Activated T-cell treated with anti-CD3 and anti-CD28 coated beads, Interleukin-2, amount 50 U/mL, for 24 hours (primary cell): ENCODE measurements at regions not wholly inside any gene's neighbourhood (a gene's known extent, or its start where the extent isn't known, plus 50 kb on each side); places are given as distances from the start of the nearest gene placed in this dataset.
"Not testable (repeated sequence)": the region's sequence is repeated elsewhere in the genome, so short reads cannot be mapped to it uniquely, and the experiment has no call there.

Experiments
- DNase-seq: peaks from one replicate; pipeline ENCODE4 v3.0.0-alpha.2; 2020
- H3K27ac Mint-ChIP-seq: 2 replicates; pipeline ENCODE4 v1.8.0; 2020; ENCODE audit warnings: mild to moderate bottlenecking, mixed read lengths
- H3K27me3 Mint-ChIP-seq: 2 replicates; pipeline ENCODE4 v1.8.0; 2020; ENCODE audit warnings: mixed read lengths
- H3K36me3 Mint-ChIP-seq: 2 replicates; pipeline ENCODE4 v1.8.0; 2020; ENCODE audit warnings: low read depth, mixed read lengths
- H3K4me1 Mint-ChIP-seq: 2 replicates; pipeline ENCODE4 v1.8.0; 2020; ENCODE audit warnings: low read depth, mixed read lengths
- H3K4me3 Mint-ChIP-seq: 2 replicates; pipeline ENCODE4 v1.8.0; 2020; ENCODE audit warnings: mild to moderate bottlenecking, moderate library complexity, mixed read lengths
- H3K9me3 Mint-ChIP-seq: 2 replicates; pipeline ENCODE4 v1.8.0; 2020; ENCODE audit warnings: mixed read lengths

GRCh38 chrX:23509256-23509655 is 158.0 kb upstream of the PRDX4 start:
- Mint-ChIP-seq H3K36me3 (no peaks in the 10 kb centered on the region), H3K4me3 (no peak overlapping the region), H3K4me1 (no peaks in the 10 kb centered on the region), H3K27ac (no peak overlapping the region), H3K9me3 (no peaks in the 10 kb centered on the region), H3K27me3 (peaks cover 17% of the 10 kb centered on the region)
- no peak for DNase-seq

GRCh38 chrX:23511793-23512192 is 155.5 kb upstream of the PRDX4 start:
- no peaks in the 10 kb centered on the region for H3K4me1 Mint-ChIP-seq
- no peak for DNase-seq
- no peak overlapping the region for H3K4me3 Mint-ChIP-seq
- peaks cover 13% of the 10 kb centered on the region for H3K27me3 Mint-ChIP-seq
- H3K36me3 Mint-ChIP-seq, result no peaks in the 10 kb centered on the region
- H3K9me3 Mint-ChIP-seq, result no peaks in the 10 kb centered on the region
- H3K27ac Mint-ChIP-seq, result no peak overlapping the region

- Mint-ChIP-seq H3K9me3 (no peaks in the 10 kb centered on the region), H3K27ac (no peak overlapping the region), H3K4me3 (no peak overlapping the region), H3K36me3 (no peaks in the 10 kb centered on the region), H3K27me3 (peaks cover 13% of the 10 kb centered on the region), H3K4me1 (no peaks in the 10 kb centered on the region)
- no peak for DNase-seq
These were observed 154.2 kb upstream of the PRDX4 start for GRCh38 chrX:23513121-23513520.

GRCh38 chrX:23514082-23514481 is 153.2 kb upstream of the PRDX4 start:
- Mint-ChIP-seq H3K9me3 (no peaks in the 10 kb centered on the region), H3K36me3 (no peaks in the 10 kb centered on the region), H3K4me1 (no peaks in the 10 kb centered on the region), H3K4me3 (no peak overlapping the region), H3K27ac (no peak overlapping the region), H3K27me3 (peaks cover 16% of the 10 kb centered on the region)
- no peak for DNase-seq

- Mint-ChIP-seq H3K9me3 (no peaks in the 10 kb centered on the region), H3K4me1 (no peaks in the 10 kb centered on the region), H3K27ac (no peak overlapping the region), H3K36me3 (no peaks in the 10 kb centered on the region), H3K4me3 (no peak overlapping the region), H3K27me3 (peaks cover 16% of the 10 kb centered on the region)
- no peak for DNase-seq
These were observed 152.3 kb upstream of the PRDX4 start for GRCh38 chrX:23515028-23515427.

- H3K27me3 Mint-ChIP-seq, result peaks cover 38% of the 10 kb centered on the region
- H3K9me3 Mint-ChIP-seq, H3K27ac Mint-ChIP-seq, H3K4me3 Mint-ChIP-seq, DNase-seq, H3K4me1 Mint-ChIP-seq, H3K36me3 Mint-ChIP-seq: not testable (repeated sequence)
These were observed 144.2 kb upstream of the PRDX4 start for GRCh38 chrX:23523026-23523657.

GRCh38 chrX:23524467-23524866 is 142.8 kb upstream of the PRDX4 start:
- Mint-ChIP-seq H3K4me1 (no peaks in the 10 kb centered on the region), H3K9me3 (peaks cover 6% of the 10 kb centered on the region), H3K27ac (no peak overlapping the region), H3K27me3 (peaks cover 34% of the 10 kb centered on the region), H3K4me3 (no peak overlapping the region), H3K36me3 (no peaks in the 10 kb centered on the region)
- DNase-seq, result no peak

- peaks cover 6% of the 10 kb centered on the region for H3K9me3 Mint-ChIP-seq
- H3K27ac Mint-ChIP-seq, result no peak overlapping the region
- H3K36me3 Mint-ChIP-seq, result no peaks in the 10 kb centered on the region
- H3K4me3 Mint-ChIP-seq, result no peak overlapping the region
- DNase-seq, result no peak
- H3K4me1 Mint-ChIP-seq, result no peaks in the 10 kb centered on the region
- peaks cover 39% of the 10 kb centered on the region for H3K27me3 Mint-ChIP-seq
These were observed 141.8 kb upstream of the PRDX4 start for GRCh38 chrX:23525531-23525930.

GRCh38 chrX:23540532-23540931 is 126.8 kb upstream of the PRDX4 start:
- H3K27me3 Mint-ChIP-seq, result peaks cover 40% of the 10 kb centered on the region
- H3K4me3 Mint-ChIP-seq, result no peak overlapping the region
- DNase-seq, result no peak
- no peaks in the 10 kb centered on the region for H3K4me1 Mint-ChIP-seq
- H3K9me3 Mint-ChIP-seq, result no peaks in the 10 kb centered on the region
- H3K27ac Mint-ChIP-seq, result no peak overlapping the region
- H3K36me3 Mint-ChIP-seq, result no peaks in the 10 kb centered on the region

- Mint-ChIP-seq H3K4me3 (no peak overlapping the region), H3K27me3 (peaks cover 28% of the 10 kb centered on the region), H3K4me1 (no peaks in the 10 kb centered on the region), H3K27ac (no peak overlapping the region), H3K9me3 (no peaks in the 10 kb centered on the region), H3K36me3 (no peaks in the 10 kb centered on the region)
- no peak for DNase-seq
These were observed 119.1 kb upstream of the PRDX4 start for GRCh38 chrX:23548164-23548563.

- H3K4me3 Mint-ChIP-seq, result no peak overlapping the region
- no peak for DNase-seq
- H3K27ac Mint-ChIP-seq, result no peak overlapping the region
- peaks cover 24% of the 10 kb centered on the region for H3K27me3 Mint-ChIP-seq
- H3K9me3 Mint-ChIP-seq, result peaks cover 4% of the 10 kb centered on the region
- H3K4me1 Mint-ChIP-seq, result no peaks in the 10 kb centered on the region
- H3K36me3 Mint-ChIP-seq, result no peaks in the 10 kb centered on the region
These were observed 115.0 kb upstream of the PRDX4 start for GRCh38 chrX:23552303-23552702.

- no peak for DNase-seq
- Mint-ChIP-seq H3K27me3 (peaks cover 20% of the 10 kb centered on the region), H3K27ac (no peak overlapping the region), H3K36me3 (no peaks in the 10 kb centered on the region), H3K4me3 (no peak overlapping the region), H3K9me3 (peaks cover 7% of the 10 kb centered on the region), H3K4me1 (no peaks in the 10 kb centered on the region)
These were observed 113.0 kb upstream of the PRDX4 start for GRCh38 chrX:23554304-23554703.

GRCh38 chrX:23557070-23557469 is 110.2 kb upstream of the PRDX4 start:
- no peak overlapping the region for H3K27ac Mint-ChIP-seq
- no peaks in the 10 kb centered on the region for H3K36me3 Mint-ChIP-seq
- no peaks in the 10 kb centered on the region for H3K4me1 Mint-ChIP-seq
- no peak overlapping the region for H3K4me3 Mint-ChIP-seq
- H3K9me3 Mint-ChIP-seq, result peaks cover 10% of the 10 kb centered on the region
- DNase-seq, result no peak
- peaks cover 11% of the 10 kb centered on the region for H3K27me3 Mint-ChIP-seq

GRCh38 chrX:23559975-23560374 is 107.3 kb upstream of the PRDX4 start:
- Mint-ChIP-seq H3K9me3 (peaks cover 10% of the 10 kb centered on the region), H3K36me3 (no peaks in the 10 kb centered on the region), H3K4me1 (no peaks in the 10 kb centered on the region), H3K27me3 (peaks cover 15% of the 10 kb centered on the region), H3K27ac (no peak overlapping the region), H3K4me3 (no peak overlapping the region)
- DNase-seq, result no peak

- DNase-seq, result no peak
- Mint-ChIP-seq H3K4me1 (no peaks in the 10 kb centered on the region), H3K27ac (no peak overlapping the region), H3K27me3 (peaks cover 40% of the 10 kb centered on the region), H3K9me3 (peaks cover 3% of the 10 kb centered on the region), H3K4me3 (no peak overlapping the region), H3K36me3 (no peaks in the 10 kb centered on the region)
These were observed 96.5 kb upstream of the PRDX4 start for GRCh38 chrX:23570674-23571343.
